ENCODE measurements at regions not wholly inside any gene's neighbourhood (a gene's known extent, or its start where the extent isn't known, plus 50 kb on each side); places are given as distances from the start of the nearest gene placed in this dataset.
"Not testable (repeated sequence)": the region's sequence is repeated elsewhere in the genome, so short reads cannot be mapped to it uniquely, and the experiment has no call there.

- H3K4me3 ChIP-seq (ENCODE audit: low read depth, low read length), result no peak overlapping the region
- TF ChIP-seq CTCF (IDR thresholded peaks at IDR 0.05; ENCODE audit: borderline replicate concordance, insufficient read depth, low read depth, low read length), result no peak
Observed at GRCh38 chr4:164579270-164579942, 174.5 kb upstream of the SMIM31 start.

- no peak for TF ChIP-seq CTCF (IDR thresholded peaks at IDR 0.05; ENCODE audit: borderline replicate concordance, insufficient read depth, low read depth, low read length)
- H3K4me3 ChIP-seq (ENCODE audit: low read depth, low read length), result no peak overlapping the region
Observed at GRCh38 chr4:164591666-164592065, 162.3 kb upstream of the SMIM31 start.

GRCh38 chr4:164595751-164596150 is 158.2 kb upstream of the SMIM31 start:
- H3K4me3 ChIP-seq (ENCODE audit: low read depth, low read length), result no peak overlapping the region
- TF ChIP-seq CTCF (IDR thresholded peaks at IDR 0.05; ENCODE audit: borderline replicate concordance, insufficient read depth, low read depth, low read length), result no peak

GRCh38 chr4:164596318-164596878 is 157.5 kb upstream of the SMIM31 start:
- no peak overlapping the region for H3K4me3 ChIP-seq (ENCODE audit: low read depth, low read length)

GRCh38 chr4:164596927-164597326 is 157.0 kb upstream of the SMIM31 start:
- no peak overlapping the region for H3K4me3 ChIP-seq (ENCODE audit: low read depth, low read length)
- TF ChIP-seq CTCF (IDR thresholded peaks at IDR 0.05; ENCODE audit: borderline replicate concordance, insufficient read depth, low read depth, low read length), result no peak

More at GRCh38 chr4:164596318-164596878, 157.5 kb upstream of the SMIM31 start:
- no peak for TF ChIP-seq CTCF (IDR thresholded peaks at IDR 0.05; ENCODE audit: borderline replicate concordance, insufficient read depth, low read depth, low read length)

- H3K4me3 ChIP-seq (ENCODE audit: low read depth, low read length), result no peak overlapping the region
- TF ChIP-seq CTCF (IDR thresholded peaks at IDR 0.05; ENCODE audit: borderline replicate concordance, insufficient read depth, low read depth, low read length), result no peak
Observed at GRCh38 chr4:164601653-164602052, 152.3 kb upstream of the SMIM31 start.

GRCh38 chr4:164605791-164606190 is 148.1 kb upstream of the SMIM31 start:
- H3K4me3 ChIP-seq (ENCODE audit: low read depth, low read length), result not testable (repeated sequence)
